ENCODE measurements at regions not wholly inside any gene's neighbourhood (a gene's known extent, or its start where the extent isn't known, plus 50 kb on each side); places are given as distances from the start of the nearest gene placed in this dataset.

- DNase-seq: peak; percentile 58
- H3K4me1 Mint-ChIP-seq (ENCODE audit: low read depth, unreplicated experiment): peaks cover 43% of the 10 kb centered on the region
- BruUV-seq (replicated peaks): TSS peak; percentile 69
- peaks cover 24% of the 10 kb centered on the region for H3K36me3 Mint-ChIP-seq (ENCODE audit: insufficient read depth, unreplicated experiment)
- peak overlapping the region; percentile 87 for H3K27ac Mint-ChIP-seq (ENCODE audit: unreplicated experiment)
- H3K4me3 Mint-ChIP-seq (ENCODE audit: low read depth, unreplicated experiment): peak overlapping the region; percentile 69
- no peaks in the 10 kb centered on the region for H3K9me3 Mint-ChIP-seq (ENCODE audit: low read depth, unreplicated experiment)
- no peak for TF ChIP-seq CTCF (IDR thresholded peaks at IDR 0.05; ENCODE audit: unreplicated experiment)
- intact Hi-C loops (cut with micrococcal nuclease; ENCODE audit: unreplicated experiment): no loop called here
- H3K27me3 Mint-ChIP-seq (ENCODE audit: unreplicated experiment): no peaks in the 10 kb centered on the region
- CTCF ChIA-PET: interaction anchor here (1.1 kb wide), 1 partner anchor 11 kb away, joined by 3 read pairs; no protein-coding TSS in a partner anchor
Measured at GRCh38 chr2:9752441-9753275, 90.6 kb upstream of the TAF1B start.

GRCh38 chr2:9753276-9753600, 90.0 kb upstream of the TAF1B start:
- Mint-ChIP-seq H3K36me3 (ENCODE audit: insufficient read depth, unreplicated experiment) (peaks cover 24% of the 10 kb centered on the region), H3K4me3 (ENCODE audit: low read depth, unreplicated experiment) (peak overlapping the region; percentile 69), H3K27ac (ENCODE audit: unreplicated experiment) (peak overlapping the region; percentile 87), H3K27me3 (ENCODE audit: unreplicated experiment) (no peaks in the 10 kb centered on the region), H3K9me3 (ENCODE audit: low read depth, unreplicated experiment) (no peaks in the 10 kb centered on the region), H3K4me1 (ENCODE audit: low read depth, unreplicated experiment) (peaks cover 42% of the 10 kb centered on the region)
- no TSS peak for BruUV-seq (replicated peaks)
- peak; percentile 57 for DNase-seq
- TF ChIP-seq CTCF (IDR thresholded peaks at IDR 0.05; ENCODE audit: unreplicated experiment): no peak
- intact Hi-C loops (cut with micrococcal nuclease; ENCODE audit: unreplicated experiment): no loop called here
- CTCF ChIA-PET: interaction anchor here (1.1 kb wide), 1 partner anchor 10 kb away, joined by 3 read pairs; no protein-coding TSS in a partner anchor

- CTCF ChIA-PET: interaction anchor here (1.1 kb wide), 1 partner anchor 10 kb away, joined by 3 read pairs; no protein-coding TSS in a partner anchor
- no peak for TF ChIP-seq CTCF (IDR thresholded peaks at IDR 0.05; ENCODE audit: unreplicated experiment)
- DNase-seq: peak; percentile 52
- peaks cover 36% of the 10 kb centered on the region for H3K4me1 Mint-ChIP-seq (ENCODE audit: low read depth, unreplicated experiment)
- peak overlapping the region; percentile 69 for H3K4me3 Mint-ChIP-seq (ENCODE audit: low read depth, unreplicated experiment)
- H3K9me3 Mint-ChIP-seq (ENCODE audit: low read depth, unreplicated experiment): no peaks in the 10 kb centered on the region
- peak overlapping the region; percentile 87 for H3K27ac Mint-ChIP-seq (ENCODE audit: unreplicated experiment)
- no TSS peak for BruUV-seq (replicated peaks)
- H3K27me3 Mint-ChIP-seq (ENCODE audit: unreplicated experiment): no peaks in the 10 kb centered on the region
- intact Hi-C loops (cut with micrococcal nuclease; ENCODE audit: unreplicated experiment): no loop called here
- peaks cover 24% of the 10 kb centered on the region for H3K36me3 Mint-ChIP-seq (ENCODE audit: insufficient read depth, unreplicated experiment)
Measured at GRCh38 chr2:9753665-9754531, 89.4 kb upstream of the TAF1B start.

GRCh38 chr2:9754532-9754887, 88.8 kb upstream of the TAF1B start:
- peaks cover 30% of the 10 kb centered on the region for H3K4me1 Mint-ChIP-seq (ENCODE audit: low read depth, unreplicated experiment)
- H3K36me3 Mint-ChIP-seq (ENCODE audit: insufficient read depth, unreplicated experiment): peaks cover 24% of the 10 kb centered on the region
- BruUV-seq (replicated peaks): no TSS peak
- no peak for DNase-seq
- H3K4me3 Mint-ChIP-seq (ENCODE audit: low read depth, unreplicated experiment): peak overlapping the region; percentile 69
- CTCF ChIA-PET: no interaction called here
- peaks cover 2% of the 10 kb centered on the region for H3K27me3 Mint-ChIP-seq (ENCODE audit: unreplicated experiment)
- H3K27ac Mint-ChIP-seq (ENCODE audit: unreplicated experiment): peak overlapping the region; percentile 87
- no peaks in the 10 kb centered on the region for H3K9me3 Mint-ChIP-seq (ENCODE audit: low read depth, unreplicated experiment)
- no peak for TF ChIP-seq CTCF (IDR thresholded peaks at IDR 0.05; ENCODE audit: unreplicated experiment)
- intact Hi-C loops (cut with micrococcal nuclease; ENCODE audit: unreplicated experiment): no loop called here

All from Calu3 (cell line).